Activated CD4-positive, alpha-beta T cell treated with anti-CD3 and anti-CD28 coated beads, Interleukin-2, Interleukin-6, amounts not matched to agents 100 ng/mL and 50 ng/mL, durations not matched to agents 16 hours and 8 hours (primary cell): ENCODE measurements at regions not wholly inside any gene's neighbourhood (a gene's known extent, or its start where the extent isn't known, plus 50 kb on each side); places are given as distances from the start of the nearest gene placed in this dataset.

Source experiments
- DNase-seq: peaks from one replicate; pipeline ENCODE4 v3.0.0-alpha.2; 2020

DNA sequence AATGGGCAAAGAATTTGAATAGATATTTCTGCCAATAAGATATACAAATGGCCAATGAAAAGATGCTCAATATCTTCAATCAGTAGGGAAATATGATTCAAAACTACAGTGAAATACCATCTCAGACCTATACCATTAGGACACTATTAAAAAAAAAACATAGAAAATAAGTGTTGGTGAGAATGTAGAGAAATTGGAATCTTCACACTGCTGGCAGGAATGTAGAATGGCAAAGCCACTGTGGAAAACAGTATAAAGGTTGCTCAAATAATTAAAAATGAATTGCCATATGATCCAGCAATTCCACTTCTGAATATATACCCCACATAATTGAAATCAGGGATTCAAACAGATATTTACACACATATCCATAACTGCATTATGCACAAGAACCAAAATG lies 88.1 kb upstream of the STARD13 start:
- no peak for DNase-seq

DNA sequence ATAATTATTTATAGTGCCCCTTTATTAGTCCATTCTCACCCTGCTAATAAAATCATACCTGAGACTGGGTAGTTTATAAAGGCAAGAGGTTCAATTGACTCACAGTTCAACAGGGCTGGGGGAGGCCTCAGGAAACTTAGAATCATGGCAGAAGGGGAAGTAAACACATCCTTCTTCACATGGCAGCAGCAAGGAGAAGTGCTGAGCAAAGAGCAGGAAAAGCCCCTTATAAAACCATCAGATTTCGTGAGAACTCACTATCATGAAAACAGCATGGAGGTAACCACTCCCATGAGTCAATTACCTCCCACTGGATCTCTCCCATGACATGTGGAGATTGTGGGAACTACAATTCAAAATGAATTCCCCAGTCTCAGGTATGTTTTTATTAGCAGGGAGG lies 89.9 kb upstream of the STARD13 start:
- DNase-seq, result no peak

DNA sequence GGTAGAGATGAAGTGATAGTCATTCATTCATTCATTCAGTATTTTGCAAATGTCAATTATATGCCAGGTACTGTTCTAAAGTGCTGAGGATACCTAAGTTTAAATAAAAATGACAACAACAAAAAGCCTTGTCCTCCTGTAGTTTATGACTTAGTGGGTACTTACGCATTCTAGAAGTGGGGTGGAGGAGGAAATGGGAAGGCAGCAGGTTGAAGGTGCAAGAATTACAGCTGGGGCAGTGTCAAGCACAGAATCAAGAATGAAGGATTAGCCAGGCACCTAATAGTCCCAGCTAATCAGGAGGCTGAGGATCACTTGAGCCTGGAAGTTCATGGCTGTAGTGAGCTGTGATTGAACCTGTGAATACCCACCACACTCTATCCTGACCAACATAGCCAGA lies 90.7 kb upstream of the STARD13 start:
- DNase-seq, result no peak

DNA sequence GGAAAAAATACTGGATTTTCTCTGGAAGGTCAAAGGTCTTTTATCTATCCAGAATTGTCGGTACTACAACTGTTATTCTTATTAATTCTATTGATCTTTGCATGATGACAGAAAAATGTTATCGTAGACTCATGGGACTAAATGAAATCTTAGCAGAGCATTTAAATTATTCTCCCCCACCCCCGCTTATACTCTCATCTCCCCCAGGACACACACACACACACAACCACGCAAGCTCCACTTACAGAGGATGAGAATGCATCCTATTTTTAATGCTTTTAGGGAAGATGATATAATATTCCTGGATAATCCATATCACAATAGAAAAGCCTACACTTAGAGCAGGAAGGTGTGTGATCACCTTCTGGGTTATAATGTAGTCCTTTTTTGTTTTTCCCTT lies 91.9 kb upstream of the STARD13 start:
- DNase-seq, result no peak

DNA sequence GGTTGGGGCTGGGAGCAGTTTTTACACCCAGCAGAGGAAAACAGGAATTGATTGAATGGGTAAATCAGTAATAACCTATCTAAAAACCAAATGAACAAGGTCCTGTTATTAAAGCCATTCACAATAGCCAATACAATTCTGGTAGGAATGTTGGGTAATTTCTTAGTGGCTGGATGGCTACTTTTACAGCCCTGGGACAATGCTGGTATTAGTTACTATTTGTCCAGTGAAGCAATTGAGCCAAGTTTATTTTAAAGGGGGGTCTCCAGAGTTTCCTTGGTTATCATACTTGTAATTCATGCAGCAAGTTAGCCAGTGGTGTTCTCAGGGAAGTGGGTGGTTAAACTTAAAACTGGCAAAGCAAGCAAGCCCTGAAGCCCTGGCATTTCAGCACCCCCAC lies 92.3 kb upstream of the STARD13 start:
- no peak for DNase-seq

DNA sequence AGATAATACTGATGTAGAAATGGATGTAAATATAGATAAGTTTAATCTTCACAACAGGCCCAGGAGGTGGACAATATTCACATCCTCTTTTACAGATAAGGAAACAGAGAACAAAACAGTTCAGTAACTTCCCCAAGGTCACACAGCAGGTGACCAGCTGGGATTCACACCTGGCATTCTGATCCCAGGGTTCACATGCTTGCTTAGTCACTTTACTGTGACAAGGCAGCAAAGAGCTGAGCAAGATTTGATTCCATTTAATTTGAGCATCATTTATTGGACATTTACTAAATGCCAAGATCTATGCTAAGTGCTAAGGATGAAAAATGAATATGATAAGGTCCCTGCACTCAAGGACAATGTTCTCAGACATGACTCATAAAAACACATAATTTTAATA lies 94.1 kb upstream of the STARD13 start:
- no peak for DNase-seq

DNA sequence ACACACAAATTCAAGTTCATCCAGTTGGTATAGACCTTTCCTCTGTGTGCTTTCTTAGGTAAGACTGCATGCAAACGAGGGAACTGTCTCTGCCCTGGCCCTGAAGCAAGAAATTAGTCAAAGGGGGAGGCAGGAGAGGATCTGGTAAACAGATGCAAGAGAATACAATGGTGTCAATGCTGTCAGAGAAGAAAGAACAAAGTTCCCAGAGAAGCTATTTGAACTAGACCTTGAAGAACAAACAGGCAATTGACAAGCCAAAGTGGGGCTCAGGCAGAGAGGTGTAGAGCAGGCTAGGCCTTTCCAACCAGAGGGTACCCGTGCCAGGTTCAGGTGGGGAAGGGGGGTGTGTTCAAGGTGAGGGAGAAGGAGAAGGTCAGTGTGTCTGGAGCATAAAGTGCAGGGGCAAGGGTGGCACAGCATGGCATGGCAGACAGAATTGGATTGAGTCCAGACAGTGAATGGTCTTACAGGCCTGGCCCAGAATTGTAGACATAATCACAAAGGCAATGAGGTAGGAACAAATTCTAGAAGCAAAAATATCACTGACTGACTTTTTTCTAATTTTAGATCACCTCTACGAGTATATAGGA lies 95.0 kb upstream of the STARD13 start:
- DNase-seq, result no peak

DNA sequence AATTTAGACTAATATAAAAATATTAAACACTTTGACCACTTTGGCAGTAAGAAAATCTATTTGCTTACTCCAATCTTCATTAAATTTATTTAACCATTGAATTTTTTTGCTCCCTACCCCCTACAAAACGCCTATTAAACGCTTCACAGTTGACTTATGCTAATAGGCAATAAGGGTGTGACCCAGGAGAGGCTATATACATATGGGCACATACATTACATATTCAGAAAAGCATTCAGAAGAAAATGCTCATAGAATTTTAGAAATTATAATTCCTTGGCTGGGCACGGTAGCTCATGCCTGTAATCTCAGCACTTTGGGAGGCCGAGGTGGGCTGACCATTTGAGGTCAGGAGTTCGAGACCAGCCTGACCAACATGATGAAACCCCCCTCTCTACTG lies 95.6 kb upstream of the STARD13 start:
- DNase-seq, result no peak

DNA sequence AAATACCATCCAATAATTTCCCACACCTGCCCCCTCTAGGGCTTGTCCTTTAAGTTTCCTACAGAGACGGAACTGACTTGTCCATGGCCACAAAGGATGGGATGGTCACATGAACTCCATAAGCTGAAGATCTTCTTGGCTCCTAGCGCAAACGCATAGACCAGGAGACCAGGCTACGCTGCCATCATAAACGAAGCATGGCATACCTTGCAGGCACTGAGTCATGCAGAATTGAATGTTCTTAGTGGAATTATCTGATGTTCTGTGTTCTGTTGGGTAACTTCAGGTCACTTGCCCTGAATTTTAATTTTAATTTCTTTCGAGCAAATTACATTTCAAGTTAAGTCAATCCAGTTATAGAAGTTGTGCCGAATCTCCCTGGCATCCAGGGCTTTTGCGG lies 96.4 kb upstream of the STARD13 start:
- DNase-seq, result no peak

DNA sequence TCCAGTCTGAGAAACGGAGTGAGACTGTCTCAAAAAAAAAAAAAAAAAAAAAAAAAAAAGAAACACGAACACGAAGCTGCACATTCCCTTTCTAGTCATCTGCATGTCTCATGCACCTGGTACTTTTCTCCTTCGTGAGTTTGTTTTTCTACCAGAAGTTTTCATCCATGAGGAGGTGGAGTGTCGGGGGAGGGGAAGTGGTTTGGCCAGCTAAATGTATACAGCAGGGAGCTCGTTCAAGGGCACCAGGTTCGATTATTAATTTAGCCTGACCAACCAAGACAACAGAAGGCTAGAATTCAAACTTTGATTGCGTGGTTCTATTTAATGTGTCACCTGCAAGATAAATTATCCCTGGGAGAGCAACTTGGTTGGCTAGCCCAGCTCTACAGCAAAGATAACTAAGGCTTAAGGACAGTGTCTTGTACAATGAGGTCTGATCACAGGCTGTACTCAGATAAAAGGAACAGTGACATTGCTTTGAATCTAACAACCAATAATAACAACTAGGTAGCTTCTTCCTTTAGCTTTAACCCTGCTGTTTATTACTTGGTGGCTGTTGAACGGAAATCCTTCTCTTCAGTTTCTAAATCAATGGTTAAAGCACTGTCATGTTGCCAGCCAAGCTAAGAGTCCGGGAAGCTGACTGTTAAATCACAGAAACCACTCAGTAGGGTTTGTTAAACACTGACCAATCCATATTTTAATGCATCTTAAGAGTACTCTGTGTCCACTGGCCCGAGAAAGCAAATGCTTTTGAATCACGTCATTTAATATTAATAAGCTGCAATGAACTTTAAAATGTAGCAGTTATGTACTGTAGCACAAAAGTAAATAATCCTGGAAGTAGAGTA lies 98.4 kb upstream of the STARD13 start:
- no peak for DNase-seq

DNA sequence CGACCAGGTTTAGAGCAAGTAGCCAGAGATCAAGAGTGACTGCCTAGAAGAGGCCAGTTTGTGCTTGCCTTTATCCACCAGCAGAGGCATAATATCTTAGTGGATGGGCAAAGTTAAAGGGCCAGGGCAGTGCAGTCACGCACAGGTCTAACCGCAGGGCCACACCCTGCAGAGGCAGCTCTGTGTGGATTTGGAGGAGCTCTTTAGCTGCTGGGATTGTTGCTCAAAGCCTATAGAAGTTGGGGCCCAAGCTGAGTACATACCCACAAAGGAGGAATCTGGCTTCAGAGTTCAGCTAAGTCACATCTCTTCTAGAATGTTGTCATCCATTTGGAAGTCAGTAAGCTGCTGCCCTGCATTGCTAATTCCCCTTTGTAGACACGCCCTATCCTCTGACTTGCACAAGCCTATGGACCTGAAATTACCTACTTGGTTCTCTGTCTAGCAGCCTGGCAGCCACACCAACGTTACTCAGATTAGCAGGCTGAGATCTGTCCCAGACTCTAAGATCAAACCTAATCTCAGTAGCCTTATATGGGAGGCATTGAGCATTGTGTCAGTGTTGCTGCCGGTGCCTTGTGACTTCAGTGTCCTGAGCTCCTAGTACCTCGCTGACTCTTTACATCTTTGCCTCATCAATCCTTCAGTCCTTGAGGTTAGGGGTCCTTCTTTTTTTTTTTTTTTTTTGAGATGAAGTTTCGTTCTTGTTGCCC lies 102.9 kb upstream of the STARD13 start:
- DNase-seq, result no peak

DNA sequence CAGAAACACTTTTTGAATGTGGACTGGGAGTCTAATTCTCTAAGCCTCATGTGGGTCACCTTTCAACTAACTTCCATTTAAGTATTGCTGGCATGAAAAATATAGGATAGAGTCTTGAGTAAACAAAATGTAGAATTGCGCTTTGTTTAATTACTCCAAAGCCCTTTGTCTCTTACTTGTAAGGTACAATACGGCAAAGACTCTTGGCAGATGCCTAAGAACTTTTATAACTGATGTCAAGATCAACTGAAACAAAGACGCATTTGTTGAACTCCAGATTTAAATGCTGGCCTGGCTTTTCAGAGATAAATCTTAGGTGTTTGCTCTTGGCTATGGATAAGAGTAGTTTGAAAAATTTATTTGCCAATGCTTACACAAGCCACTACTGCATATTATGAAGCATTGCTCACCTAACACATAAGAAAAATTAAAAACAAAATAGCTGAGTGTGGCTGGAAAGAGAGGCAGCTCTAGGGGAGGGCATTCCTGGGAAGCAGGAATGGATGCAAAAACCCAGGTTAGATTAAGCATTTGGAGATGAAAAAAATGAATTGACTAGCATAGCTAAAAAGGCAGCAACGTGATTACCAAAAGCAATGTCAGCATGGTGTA lies 107.3 kb upstream of the STARD13 start:
- DNase-seq, result no peak

DNA sequence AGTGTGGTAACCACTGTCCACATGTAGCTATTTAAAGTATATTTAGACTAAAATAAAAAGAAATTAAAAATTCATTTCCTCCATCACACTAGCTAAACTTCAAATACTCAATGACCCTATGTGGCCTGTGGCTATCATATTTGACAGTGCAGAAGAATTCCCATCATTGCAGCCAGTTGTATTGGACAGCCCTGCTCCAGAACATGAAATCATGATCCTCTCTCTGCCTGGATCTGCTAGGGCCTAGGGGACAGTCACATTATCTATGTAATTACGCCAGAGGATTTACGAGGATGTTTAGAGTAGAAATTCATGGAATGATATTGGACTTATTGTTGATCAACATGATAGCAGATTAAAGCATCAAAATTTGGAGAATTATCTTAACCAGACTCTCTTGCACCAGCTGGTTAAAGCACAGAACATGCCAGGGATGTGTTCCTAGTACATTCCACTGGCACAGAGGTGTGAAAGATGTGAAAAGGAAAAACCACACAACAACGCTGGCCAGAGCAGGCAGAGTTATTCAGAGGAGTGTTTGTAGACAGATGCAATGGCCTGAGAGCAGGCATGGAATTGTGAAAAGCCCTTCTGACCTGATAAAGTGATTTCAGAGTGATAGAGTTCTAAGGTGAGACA lies 108.9 kb upstream of the STARD13 start:
- no peak for DNase-seq

DNA sequence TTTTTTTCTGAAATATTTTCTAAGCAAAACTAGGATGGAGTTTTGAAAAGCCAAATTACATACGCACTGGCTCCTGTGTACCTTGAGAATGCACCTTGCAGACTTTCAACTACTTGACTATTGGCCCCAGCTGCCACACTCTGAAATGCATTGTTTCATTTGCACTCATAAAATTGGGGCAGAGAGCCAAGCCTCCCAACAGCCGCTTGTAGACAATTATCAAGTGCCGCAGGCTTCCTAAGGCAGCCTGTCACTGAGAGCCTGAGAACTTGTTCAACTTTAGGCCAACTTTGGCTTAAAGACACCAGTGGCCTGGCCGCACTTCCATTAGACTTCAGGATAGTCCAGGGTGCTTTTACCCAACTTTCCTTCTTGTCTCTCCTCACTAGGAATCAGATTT lies 115.7 kb upstream of the STARD13 start:
- no peak for DNase-seq

DNA sequence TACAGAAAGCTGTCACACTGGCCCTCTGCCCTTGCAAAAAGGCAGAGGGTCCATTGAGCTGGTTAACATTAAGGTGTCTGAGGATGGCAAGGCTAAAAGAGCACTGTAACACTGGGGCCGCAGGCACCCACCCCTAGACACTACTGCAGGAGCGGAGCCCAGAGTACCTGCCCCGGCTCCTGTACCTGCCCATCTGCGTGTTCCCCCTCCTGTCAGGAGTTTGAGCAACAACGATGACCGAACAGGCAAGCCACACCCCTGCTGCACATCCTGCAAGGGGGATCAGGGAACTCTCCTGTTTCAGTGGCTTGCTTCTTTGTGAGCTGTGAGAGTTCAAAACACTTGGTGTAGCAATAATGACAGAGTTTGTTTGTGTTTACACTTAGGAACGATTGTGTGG lies 117.4 kb upstream of the STARD13 start:
- DNase-seq, result no peak

DNA sequence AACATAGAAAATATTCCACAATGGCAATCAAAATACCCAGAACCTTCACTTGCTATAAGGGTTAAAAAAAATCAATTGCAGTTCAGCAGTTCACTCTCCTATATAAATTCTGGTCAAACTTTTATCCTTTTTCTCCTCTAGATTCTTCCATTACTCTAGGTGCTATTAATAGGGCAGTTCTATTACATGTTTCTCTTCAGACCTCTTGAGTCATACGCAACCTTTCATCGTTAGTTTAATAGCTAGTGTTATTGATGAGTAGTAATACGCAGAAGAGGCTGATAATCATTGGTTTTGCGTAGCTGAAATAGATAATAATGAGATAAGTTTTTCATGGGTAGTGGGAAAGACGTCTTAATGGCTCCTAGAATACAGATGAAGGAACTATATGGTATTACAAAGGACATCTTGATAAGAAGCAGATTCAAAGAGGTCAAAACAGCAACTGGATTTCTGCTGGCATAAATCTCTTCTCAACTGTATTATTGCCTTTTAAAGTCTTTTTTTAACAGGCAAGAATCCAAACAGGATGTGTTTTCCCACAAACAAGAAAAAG lies 118.3 kb upstream of the STARD13 start:
- no peak for DNase-seq

DNA sequence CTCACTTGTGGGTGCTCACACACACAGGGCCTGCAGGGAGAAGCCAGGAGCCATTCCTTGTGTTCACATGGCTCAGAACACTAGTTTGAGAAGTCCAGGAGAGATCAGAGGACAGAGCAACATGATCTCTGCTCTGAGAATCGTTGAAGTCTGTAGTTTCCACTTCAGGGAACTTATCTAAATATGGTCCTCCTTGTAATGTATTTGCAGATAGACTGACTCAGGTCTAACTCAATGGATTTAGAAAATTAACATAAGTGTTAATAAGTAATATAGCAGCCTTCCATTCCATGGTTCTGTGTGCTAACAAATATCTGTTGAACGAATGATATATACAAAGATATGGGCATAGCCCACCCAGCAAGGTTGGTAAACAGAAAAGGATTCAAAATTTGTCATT lies 119.8 kb upstream of the STARD13 start:
- DNase-seq, result no peak

DNA sequence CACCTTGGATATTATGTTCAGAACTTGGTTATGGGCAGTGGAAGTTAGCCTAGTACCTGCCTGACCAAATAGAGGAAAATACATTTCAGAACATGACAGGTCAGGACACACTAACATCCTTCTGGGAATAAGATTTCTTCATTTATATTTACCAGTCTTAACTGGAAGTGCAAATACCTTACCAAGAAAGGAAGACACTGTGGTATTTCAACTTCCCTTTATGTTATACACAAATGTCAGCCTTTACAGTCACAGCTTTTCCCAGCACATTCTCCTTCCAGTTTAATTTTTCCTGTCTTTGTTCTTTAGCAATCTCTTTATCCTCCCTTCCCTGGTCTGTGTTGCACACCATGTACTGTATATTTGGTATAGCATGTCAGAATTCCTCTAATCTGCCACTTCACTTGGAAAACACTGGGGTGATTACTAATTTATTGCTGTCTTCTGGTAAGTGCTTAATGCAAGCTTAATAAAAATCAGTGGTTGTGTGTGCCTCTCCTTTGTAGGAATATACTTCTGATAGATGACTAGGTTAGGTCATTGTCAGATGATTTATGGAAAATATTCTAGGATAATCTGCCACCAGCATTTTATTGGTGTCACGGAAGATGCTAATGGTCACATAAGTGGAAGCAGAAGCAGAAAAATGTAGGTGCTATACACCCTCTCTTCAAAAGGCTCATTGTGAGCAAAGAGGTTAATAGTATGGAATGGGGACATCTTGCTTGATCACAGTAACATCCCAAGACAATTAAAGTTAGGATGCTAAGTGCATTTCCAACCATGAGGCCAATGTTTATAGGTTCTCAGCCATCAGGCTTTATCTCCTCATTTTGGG lies 124.3 kb upstream of the STARD13 start:
- DNase-seq, result no peak

DNA sequence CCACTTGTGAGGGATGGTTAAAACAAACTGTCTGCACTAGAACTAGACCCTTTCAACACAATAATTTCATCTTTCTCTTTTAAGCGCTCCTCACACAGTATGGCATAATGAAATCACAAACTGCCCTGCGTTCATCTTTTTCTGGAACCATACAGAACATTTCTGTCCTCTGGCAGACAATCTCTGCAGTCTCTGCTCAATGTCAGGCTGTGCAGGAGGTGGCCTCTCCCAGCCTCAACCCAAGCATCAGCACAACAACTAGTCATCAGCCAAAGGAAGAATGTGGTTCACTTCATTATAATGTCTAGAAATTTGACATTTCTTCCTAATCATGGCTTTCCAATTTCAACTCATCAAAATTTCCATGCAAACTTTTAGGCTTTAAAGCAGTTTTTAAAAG lies 125.1 kb upstream of the STARD13 start:
- DNase-seq, result no peak

DNA sequence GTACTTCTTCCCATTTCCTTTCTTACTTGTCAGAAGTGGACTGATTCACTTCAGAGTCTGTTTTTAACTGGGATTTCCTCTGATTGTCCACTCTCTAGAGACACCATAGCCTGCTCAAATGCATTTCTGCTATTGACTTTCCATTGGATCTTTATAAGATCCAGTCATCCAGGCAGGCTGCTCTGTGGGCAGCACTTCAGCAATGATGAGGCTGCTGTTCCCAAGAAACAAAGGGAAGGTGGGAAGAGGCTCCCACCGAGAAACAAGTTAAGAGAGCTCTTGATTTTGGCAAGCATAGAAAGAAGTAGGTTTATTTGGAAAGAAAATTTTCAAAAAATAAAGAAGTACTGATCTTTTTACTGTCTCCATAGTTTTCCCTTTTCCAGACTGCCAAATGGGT lies 125.8 kb upstream of the STARD13 start:
- DNase-seq, result no peak

DNA sequence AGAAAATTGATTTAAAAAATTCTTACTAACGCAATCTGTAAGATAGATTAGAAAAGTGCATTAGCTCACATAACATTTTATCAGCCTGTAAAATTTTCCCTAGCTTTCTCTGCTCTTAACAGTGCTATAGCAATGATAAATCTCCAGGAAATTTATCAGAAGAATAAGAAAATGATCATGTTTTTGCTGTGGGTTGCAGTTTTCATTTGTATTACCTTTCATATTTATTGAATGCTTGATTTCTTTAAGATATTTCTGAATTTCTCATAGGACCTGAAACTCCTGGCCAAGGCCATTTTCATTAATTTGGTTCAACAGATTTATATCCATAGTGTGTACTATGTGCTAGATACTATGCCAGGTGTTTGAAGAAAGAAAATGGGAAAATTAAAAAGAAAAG lies 130.3 kb upstream of the STARD13 start:
- DNase-seq, result no peak
